Activated T-cell treated with anti-CD3 and anti-CD28 coated beads, Interleukin-2, amount 50 U/mL, for 72 hours (primary cell): ENCODE measurements at regions not wholly inside any gene's neighbourhood (a gene's known extent, or its start where the extent isn't known, plus 50 kb on each side); places are given as distances from the start of the nearest gene placed in this dataset.

Source experiments
- ATAC-seq, 2 donors: fragments of 150-1000 bp; cut with Tn5 transposase; replicated peaks in 1 of 2; 2 replicates each; pipeline ENCODE4 v1.10.0; 2021; ENCODE audit warnings: moderate library complexity in 2 of 2, mild to moderate bottlenecking in 1 of 2
- DNase-seq, 2 donors: peaks; one replicate each; pipeline ENCODE4 v3.0.0; 2021 to 2022; ENCODE audit warnings: mixed read lengths in 1 of 2
- H3K27ac Mint-ChIP-seq: one replicate; pipeline ENCODE4 v1.8.0; 2022; ENCODE audit warnings: mild to moderate bottlenecking, moderate library complexity, mixed read lengths
- H3K27me3 Mint-ChIP-seq: one replicate; pipeline ENCODE4 v1.8.0; 2022; ENCODE audit warnings: low read depth, mixed read lengths
- H3K36me3 Mint-ChIP-seq, 2 donors: one replicate each; pipeline ENCODE4 v1.8.0; 2022; ENCODE audit warnings: mixed read lengths in 2 of 2, mild to moderate bottlenecking in 1 of 2; ENCODE audit not compliant: insufficient read depth in 2 of 2
- H3K4me1 Mint-ChIP-seq: one replicate; pipeline ENCODE4 v1.8.0; 2022; ENCODE audit warnings: low read depth, mixed read lengths
- H3K4me3 Mint-ChIP-seq, 2 donors: one replicate each; pipeline ENCODE4 v1.8.0; 2022; ENCODE audit warnings: mild to moderate bottlenecking in 2 of 2, mixed read lengths in 2 of 2, moderate library complexity in 2 of 2
- H3K9me3 Mint-ChIP-seq, 2 donors: one replicate each; pipeline ENCODE4 v1.8.0; 2022; ENCODE audit warnings: mixed read lengths in 2 of 2

DNA sequence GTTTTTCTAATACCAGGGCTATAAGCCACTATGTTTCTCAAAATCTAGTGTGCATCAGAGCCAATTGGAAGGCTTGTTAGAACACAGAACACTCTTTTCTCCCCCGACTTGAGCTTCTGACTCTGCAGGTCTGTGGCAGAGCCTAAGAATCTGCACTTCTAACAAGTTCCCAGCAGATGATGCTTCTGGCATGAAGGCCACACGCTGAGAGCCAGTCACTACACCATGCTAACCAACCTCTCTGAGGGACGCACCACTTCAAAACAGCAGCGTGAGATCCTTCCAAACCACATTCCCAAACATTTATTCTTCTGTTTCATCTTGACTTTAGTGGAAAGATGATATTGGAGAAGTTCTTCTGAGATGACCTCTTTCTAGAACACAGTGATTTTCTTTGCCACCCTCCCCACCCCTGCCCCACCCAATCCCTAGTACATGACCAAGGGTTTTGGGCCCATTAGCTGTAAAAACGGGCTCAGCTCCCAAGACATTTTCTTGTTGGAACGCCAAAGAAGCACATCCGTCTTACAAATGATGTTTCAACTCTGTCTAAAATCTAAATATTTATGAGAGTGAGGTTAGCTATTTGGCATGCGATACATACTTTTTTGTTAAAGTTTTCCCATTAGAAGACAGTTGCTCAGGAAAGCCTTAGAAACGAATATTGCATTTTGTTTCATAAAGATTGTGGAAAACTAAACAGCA is 391.9 kb downstream of the TMEM182 start:
- Mint-ChIP-seq H3K27me3 (no peaks in the 10 kb centered on the region), H3K4me3 (no peak overlapping the region), H3K27ac (no peak overlapping the region), H3K36me3 (no peaks in the 10 kb centered on the region), H3K9me3 (peaks cover 2% of the 10 kb centered on the region in 2 donors), H3K4me1 (no peaks in the 10 kb centered on the region)
- no peak for ATAC-seq
- no peak for DNase-seq

DNA sequence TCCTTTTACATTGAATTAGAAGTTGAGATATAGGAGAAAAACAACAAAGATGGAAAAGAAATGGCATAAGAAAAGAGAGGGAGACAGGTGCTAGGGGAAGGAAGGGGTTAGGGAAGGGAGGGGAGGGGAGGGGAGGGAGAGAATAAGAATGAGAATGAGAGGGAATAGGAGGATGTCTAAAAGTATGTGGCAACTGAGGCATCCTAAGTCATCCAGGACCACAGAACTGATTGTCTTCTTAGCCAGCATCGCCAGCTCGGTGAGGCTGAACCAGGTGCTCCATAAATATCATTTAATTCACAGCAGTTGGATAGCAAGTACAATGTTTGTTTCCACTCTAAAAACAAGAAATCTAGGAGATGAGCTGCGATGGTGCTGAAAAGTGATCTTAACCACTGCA is 393.5 kb downstream of the TMEM182 start:
- Mint-ChIP-seq H3K36me3 (no peaks in the 10 kb centered on the region), H3K4me1 (no peaks in the 10 kb centered on the region), H3K27me3 (no peaks in the 10 kb centered on the region), H3K27ac (no peak overlapping the region), H3K4me3 (no peak overlapping the region), H3K9me3 (peaks cover 2% of the 10 kb centered on the region in 2 donors)
- no peak for DNase-seq
- no peak for ATAC-seq

DNA sequence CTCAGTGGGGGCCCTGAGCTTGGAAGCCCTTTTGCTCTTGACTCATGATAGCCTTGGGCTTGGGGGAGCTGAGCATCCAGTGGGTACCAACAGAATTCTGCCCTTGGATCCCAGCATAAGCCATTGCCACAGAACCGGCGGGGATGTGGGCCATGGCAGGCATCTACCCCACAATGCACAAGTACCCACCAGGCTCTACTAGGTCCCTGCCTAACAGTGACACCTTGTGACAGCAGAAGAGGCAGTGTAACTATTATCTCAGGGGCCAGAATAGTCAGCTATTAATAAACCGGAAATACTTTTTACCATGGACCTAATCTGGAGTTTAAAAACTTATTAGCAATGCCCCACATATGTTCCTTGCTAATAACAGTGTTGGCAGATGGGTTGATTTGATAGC is 397.2 kb downstream of the TMEM182 start:
- no peaks in the 10 kb centered on the region for H3K4me1 Mint-ChIP-seq
- H3K9me3 Mint-ChIP-seq: peaks cover 0 to 2% of the 10 kb centered on the region in 2 donors
- DNase-seq (no peak), ATAC-seq (no peak)
- H3K36me3 Mint-ChIP-seq: no peaks in the 10 kb centered on the region
- H3K4me3 Mint-ChIP-seq: no peak overlapping the region
- H3K27me3 Mint-ChIP-seq: no peaks in the 10 kb centered on the region
- no peak overlapping the region for H3K27ac Mint-ChIP-seq

DNA sequence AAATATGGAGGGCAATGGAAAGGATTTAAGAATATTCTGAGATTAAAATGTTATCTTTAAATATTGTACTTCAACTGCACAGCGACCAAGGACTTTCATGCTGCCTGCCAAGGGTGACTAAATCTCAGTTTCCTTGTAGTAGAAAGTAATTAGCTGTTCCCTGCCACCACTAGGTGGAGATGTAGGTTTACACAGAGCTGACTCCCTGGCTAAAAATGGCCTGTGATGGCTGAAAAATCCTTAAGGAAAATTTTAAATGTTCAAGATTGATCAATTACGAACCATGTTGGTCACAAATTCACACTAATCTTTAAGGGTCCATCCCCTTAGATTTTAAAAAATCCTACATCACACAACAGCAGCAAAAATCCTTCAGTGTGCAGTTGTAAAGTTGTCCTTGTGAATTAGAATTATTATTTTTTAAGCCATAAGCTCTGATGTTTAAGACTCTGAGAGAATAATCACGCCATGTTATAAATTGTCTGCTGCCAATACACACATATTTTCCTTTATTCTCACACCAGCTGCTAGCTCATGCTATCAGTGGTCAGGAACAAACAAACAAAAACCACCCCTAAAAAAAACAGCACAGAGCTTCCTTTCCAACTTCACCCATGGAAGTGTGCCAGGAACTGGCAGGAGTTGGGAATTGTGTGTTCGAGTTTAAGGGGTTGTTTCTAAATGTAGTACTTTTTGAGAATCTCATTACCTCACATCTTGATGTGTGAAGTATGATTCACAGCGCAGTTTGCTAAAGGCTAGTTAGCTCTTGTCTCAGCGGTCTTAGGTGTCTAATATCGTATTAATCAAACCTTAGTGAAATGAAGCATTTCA is 399.8 kb downstream of the TMEM182 start:
- Mint-ChIP-seq H3K4me1 (no peaks in the 10 kb centered on the region), H3K36me3 (no peaks in the 10 kb centered on the region), H3K4me3 (no peak overlapping the region), H3K27me3 (no peaks in the 10 kb centered on the region), H3K27ac (no peak overlapping the region), H3K9me3 (no peaks in the 10 kb centered on the region)
- ATAC-seq: no peak
- DNase-seq: peak in 1 of 2 donors; percentile 2

DNA sequence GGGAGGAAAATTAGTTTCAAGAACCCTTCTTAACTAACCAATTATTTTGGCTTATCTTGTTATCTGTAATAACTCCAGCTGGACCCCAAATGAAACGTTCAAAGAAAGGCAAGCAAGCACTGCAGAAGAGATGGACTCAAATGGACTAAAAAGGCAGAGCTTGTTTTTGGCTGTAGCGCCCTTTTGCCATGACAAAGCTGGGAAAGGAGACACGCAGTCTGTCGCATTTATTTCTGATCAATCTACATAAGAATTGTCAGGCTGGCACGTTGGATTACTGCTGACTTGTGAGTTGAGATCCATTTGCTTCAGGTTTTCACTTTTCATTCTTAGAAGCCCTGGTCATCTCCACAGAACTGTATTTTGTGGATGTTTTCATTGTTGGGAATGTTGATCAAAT is 402.9 kb downstream of the TMEM182 start:
- H3K4me1 Mint-ChIP-seq: no peaks in the 10 kb centered on the region
- H3K27ac Mint-ChIP-seq: no peak overlapping the region
- no peak for ATAC-seq
- H3K36me3 Mint-ChIP-seq: no peaks in the 10 kb centered on the region
- no peak for DNase-seq
- H3K9me3 Mint-ChIP-seq: no peaks in the 10 kb centered on the region
- H3K27me3 Mint-ChIP-seq: no peaks in the 10 kb centered on the region
- H3K4me3 Mint-ChIP-seq: no peak overlapping the region

DNA sequence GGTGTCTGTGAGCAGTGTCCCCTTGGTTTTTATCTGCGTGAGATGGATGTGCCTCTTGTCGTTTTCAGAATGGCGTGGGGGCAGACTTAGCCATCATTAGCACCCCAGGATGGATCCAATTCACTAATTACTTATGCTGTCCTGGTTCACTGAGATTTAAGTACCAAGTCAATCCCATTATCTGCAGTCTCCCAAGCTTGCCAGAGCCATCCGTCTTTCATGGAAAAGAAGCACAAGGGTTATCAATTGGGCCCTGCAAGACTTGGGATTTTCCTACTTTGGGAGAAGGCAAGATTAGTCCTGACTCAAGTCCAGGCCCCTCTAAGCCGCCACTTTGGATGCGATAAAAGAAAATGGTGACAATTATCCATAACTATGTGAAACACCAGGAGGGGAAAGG is 404.0 kb downstream of the TMEM182 start:
- Mint-ChIP-seq H3K4me3 (no peak overlapping the region), H3K9me3 (no peaks in the 10 kb centered on the region), H3K27me3 (no peaks in the 10 kb centered on the region)

DNA sequence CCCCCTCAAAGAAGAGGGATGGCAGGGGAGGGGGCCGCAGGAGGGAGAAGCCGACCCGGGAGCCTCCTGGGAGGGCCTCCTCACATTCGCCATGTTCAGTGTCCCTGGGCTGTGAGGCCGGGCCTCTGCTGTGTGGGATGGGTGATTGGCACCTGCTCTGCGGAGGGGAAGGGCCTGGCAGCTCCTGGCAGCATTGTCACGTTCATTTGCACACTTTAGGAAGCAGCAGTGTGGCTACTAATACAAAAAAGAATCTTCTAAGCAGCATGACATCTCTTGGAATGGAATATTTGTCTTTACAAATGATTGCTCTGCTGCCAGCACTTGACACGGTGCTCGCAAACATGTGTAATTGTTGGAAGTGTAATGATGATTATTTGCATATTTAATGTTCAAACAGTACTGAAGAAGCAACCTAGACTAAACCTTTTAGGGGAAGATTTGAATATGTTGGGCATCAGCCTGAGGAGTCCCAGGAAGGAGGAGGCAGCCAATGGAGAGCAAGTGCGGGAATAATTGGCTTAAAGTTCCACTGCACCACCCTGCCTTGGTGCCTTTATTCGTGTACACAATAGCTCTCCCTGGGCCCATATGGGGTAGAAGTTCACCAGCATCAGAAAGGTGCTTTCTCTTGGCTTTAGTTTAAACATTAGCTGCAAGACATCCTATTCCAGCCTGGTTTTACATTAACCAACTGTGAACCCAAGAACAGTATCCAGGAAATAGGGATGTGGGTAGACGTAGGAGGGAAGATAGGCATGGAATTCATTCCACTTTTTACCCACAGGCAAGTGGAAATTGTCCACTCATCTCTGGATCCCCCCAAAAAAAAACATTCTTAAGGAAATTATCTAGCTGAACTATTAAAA is 404.9 kb downstream of the TMEM182 start:
- DNase-seq (no peak), ATAC-seq (no peak)
- Mint-ChIP-seq H3K9me3 (peaks cover 2 to 5% of the 10 kb centered on the region in 2 donors), H3K4me3 (no peak overlapping the region), H3K27me3 (no peaks in the 10 kb centered on the region), H3K27ac (no peak overlapping the region), H3K4me1 (no peaks in the 10 kb centered on the region), H3K36me3 (no peaks in the 10 kb centered on the region)

More for the DNA sequence above, 404.0 kb downstream of the TMEM182 start:
- ATAC-seq (no peak), DNase-seq (no peak)
- Mint-ChIP-seq H3K27ac (no peak overlapping the region), H3K36me3 (no peaks in the 10 kb centered on the region), H3K4me1 (no peaks in the 10 kb centered on the region)

DNA sequence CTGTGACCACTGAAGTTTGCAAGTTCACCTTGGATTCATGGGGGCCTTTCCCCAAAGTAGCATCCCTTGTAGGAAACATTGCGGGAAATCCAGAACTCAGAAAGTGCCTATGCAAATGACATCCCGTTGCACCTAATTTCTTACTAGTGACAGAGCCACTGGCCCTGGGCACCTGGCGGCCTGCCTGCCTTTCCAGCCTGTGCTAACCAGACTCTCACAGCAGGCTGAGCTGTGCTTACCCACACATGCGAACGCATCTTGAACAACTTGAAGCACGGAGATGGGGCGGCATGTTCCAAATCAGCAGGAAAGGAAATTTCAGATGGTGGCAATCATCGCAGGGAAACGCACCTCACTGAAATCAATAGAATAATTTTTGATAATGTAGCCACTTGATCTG is 405.8 kb downstream of the TMEM182 start:
- H3K4me3 Mint-ChIP-seq: no peak overlapping the region
- no peak overlapping the region for H3K27ac Mint-ChIP-seq
- H3K36me3 Mint-ChIP-seq: no peaks in the 10 kb centered on the region
- ATAC-seq (no peak), DNase-seq (no peak)
- H3K27me3 Mint-ChIP-seq: no peaks in the 10 kb centered on the region
- no peaks in the 10 kb centered on the region for H3K4me1 Mint-ChIP-seq
- peaks cover 2 to 5% of the 10 kb centered on the region in 2 donors for H3K9me3 Mint-ChIP-seq

DNA sequence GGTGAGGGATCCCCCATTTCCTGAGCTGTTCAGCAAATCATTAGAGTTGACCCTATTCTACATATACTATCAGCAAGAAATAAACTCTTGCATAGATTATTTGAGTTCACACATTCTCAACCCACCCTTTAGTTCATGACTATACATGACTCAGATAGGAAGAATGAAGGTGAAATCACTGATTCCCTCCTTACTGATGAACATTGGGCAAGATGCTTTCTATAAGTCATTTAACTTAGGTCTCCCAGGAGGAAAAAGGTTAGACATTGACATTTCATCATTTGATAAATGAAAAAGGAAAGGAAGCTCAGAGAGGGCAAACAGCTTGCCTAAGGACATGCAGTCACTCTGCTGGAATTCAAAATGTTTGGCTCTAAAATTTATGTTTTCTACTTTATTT is 408.0 kb downstream of the TMEM182 start:
- no peak for ATAC-seq
- Mint-ChIP-seq H3K27ac (no peak overlapping the region), H3K9me3 (peaks cover 2 to 7% of the 10 kb centered on the region in 2 donors), H3K4me1 (peaks cover 5% of the 10 kb centered on the region), H3K27me3 (no peaks in the 10 kb centered on the region), H3K36me3 (no peaks in the 10 kb centered on the region), H3K4me3 (no peak overlapping the region)
- no peak for DNase-seq

DNA sequence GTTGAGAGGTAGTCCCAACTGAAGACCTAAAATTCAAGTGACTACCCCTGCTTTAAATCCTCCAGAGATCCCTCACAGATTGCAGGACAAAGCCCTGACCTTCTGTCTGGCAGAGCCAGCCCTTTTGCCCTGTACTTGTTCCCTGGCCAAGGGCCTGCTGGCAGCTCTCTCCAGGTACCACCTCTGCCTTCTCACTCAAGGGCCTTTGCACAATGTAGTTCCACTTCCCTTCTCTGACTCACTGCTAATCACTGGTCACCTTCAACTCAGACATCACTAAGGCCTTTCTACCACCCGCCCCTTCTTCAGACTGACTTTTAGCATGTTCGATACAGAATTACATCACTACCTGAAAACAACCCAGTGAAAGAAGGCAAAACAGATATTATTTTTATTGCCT is 411.0 kb downstream of the TMEM182 start:
- Mint-ChIP-seq H3K36me3 (no peaks in the 10 kb centered on the region), H3K27me3 (no peaks in the 10 kb centered on the region), H3K9me3 (peaks cover 4 to 7% of the 10 kb centered on the region in 2 donors), H3K4me3 (no peak overlapping the region), H3K27ac (no peak overlapping the region), H3K4me1 (peaks cover 8% of the 10 kb centered on the region)
- DNase-seq (no peak), ATAC-seq (no peak)

DNA sequence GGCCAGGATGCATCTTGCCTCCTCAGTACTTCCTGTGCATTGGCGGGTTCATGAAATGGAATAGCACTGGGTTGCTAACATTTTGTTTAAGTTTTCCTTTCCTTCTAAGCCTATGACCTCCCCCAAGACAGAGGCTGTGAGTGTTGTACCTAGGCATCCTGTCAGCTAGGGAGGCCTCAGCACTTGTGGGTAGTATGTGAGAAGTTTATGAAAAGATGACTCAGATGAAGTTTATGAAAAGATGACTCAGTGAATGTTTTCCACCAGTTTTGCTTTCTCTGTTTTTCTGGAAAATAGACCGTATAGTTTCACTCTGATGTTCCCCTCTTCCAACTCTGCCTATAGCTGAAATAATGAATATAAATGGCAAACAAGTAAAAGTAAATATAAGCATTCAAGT is 412.9 kb downstream of the TMEM182 start:
- H3K4me1 Mint-ChIP-seq: peaks cover 8% of the 10 kb centered on the region

DNA sequence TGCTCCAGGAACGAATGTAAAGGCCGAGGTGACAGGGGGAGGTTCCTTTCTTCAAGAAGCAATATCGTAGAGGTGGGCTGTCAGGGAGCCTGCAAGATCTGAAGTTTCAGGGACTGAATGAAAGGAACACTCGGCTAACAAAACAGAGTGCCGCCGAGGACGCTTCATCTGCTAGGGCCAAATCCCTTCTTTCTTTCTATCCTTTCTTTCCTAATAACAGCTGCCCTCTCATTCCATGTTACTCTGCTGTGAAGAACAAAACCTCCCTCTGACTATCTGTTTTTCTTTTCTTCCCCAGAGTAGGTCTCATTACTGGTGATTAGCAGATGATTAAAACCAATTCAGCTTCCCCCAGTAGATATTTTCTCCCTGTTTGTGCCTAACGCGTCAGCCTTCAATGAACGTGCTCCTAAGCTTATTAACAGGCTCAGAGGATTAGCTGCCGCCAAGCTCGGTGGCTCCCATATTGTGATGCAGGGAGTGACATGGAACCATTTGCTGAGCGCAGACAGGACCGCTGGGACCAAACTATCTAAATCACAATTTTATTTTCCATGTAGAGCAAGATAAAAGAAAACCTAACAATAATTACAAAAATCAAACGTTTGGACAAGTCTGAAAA is 414.6 kb downstream of the TMEM182 start:
- Mint-ChIP-seq H3K27ac (no peak overlapping the region), H3K36me3 (no peaks in the 10 kb centered on the region), H3K27me3 (no peaks in the 10 kb centered on the region), H3K4me3 (no peak overlapping the region), H3K9me3 (peaks cover 3% of the 10 kb centered on the region in 2 donors), H3K4me1 (peaks cover 8% of the 10 kb centered on the region)
- DNase-seq (no peak), ATAC-seq (no peak)

More for the DNA sequence above, 412.9 kb downstream of the TMEM182 start:
- Mint-ChIP-seq H3K36me3 (no peaks in the 10 kb centered on the region), H3K9me3 (peaks cover 4 to 7% of the 10 kb centered on the region in 2 donors), H3K27me3 (no peaks in the 10 kb centered on the region), H3K27ac (no peak overlapping the region), H3K4me3 (no peak overlapping the region)
- no peak for ATAC-seq
- DNase-seq: no peak
